ENCODE measurements at regions not wholly inside any gene's neighbourhood (a gene's known extent, or its start where the extent isn't known, plus 50 kb on each side); places are given as distances from the start of the nearest gene placed in this dataset.

GRCh38 chr21:33991133-33991532 lies 75.5 kb upstream of the ATP5PO start:
- no peaks in the 10 kb centered on the region for H3K27me3 Mint-ChIP-seq (ENCODE audit: low read depth)
- intact Hi-C loops (cut with micrococcal nuclease): no loop called here
- peaks cover 4% of the 10 kb centered on the region for H3K4me1 Mint-ChIP-seq (ENCODE audit: low read depth)
- H3K4me3 Mint-ChIP-seq: no peak overlapping the region
- no peak for DNase-seq
- H3K9me3 Mint-ChIP-seq: no peaks in the 10 kb centered on the region
- H3K36me3 Mint-ChIP-seq (ENCODE audit: low read depth): no peaks in the 10 kb centered on the region
- H3K27ac Mint-ChIP-seq: no peak overlapping the region
- CTCF ChIA-PET: no interaction called here

GRCh38 chr21:33989440-33989839 lies 73.8 kb upstream of the ATP5PO start:
- Mint-ChIP-seq H3K27ac (no peak overlapping the region), H3K27me3 (ENCODE audit: low read depth) (no peaks in the 10 kb centered on the region), H3K4me3 (no peak overlapping the region), H3K36me3 (ENCODE audit: low read depth) (no peaks in the 10 kb centered on the region), H3K4me1 (ENCODE audit: low read depth) (peaks cover 16% of the 10 kb centered on the region), H3K9me3 (no peaks in the 10 kb centered on the region)
- intact Hi-C loops (cut with micrococcal nuclease): no loop called here
- CTCF ChIA-PET: interaction anchor here (1.4 kb wide), 1 partner anchor 65 kb away, joined by 6 read pairs; no protein-coding TSS in a partner anchor
- no peak for DNase-seq

- H3K4me1 Mint-ChIP-seq (ENCODE audit: low read depth): peaks cover 17% of the 10 kb centered on the region
- H3K4me3 Mint-ChIP-seq: no peak overlapping the region
- CTCF ChIA-PET: interaction anchor here (1.4 kb wide), 1 partner anchor 64 kb away, joined by 6 read pairs; no protein-coding TSS in a partner anchor
- intact Hi-C loops (cut with micrococcal nuclease): no loop called here
- no peak for DNase-seq
- no peaks in the 10 kb centered on the region for H3K36me3 Mint-ChIP-seq (ENCODE audit: low read depth)
- no peaks in the 10 kb centered on the region for H3K9me3 Mint-ChIP-seq
- no peak overlapping the region for H3K27ac Mint-ChIP-seq
- no peaks in the 10 kb centered on the region for H3K27me3 Mint-ChIP-seq (ENCODE audit: low read depth)
Observed at GRCh38 chr21:33988237-33989017, 72.8 kb upstream of the ATP5PO start.

- peaks cover 17% of the 10 kb centered on the region for H3K4me1 Mint-ChIP-seq (ENCODE audit: low read depth)
- no peaks in the 10 kb centered on the region for H3K36me3 Mint-ChIP-seq (ENCODE audit: low read depth)
- no peak overlapping the region for H3K27ac Mint-ChIP-seq
- H3K9me3 Mint-ChIP-seq: no peaks in the 10 kb centered on the region
- intact Hi-C loops (cut with micrococcal nuclease): no loop called here
- CTCF ChIA-PET: no interaction called here
- no peak for DNase-seq
- H3K4me3 Mint-ChIP-seq: no peak overlapping the region
- H3K27me3 Mint-ChIP-seq (ENCODE audit: low read depth): no peaks in the 10 kb centered on the region
Observed at GRCh38 chr21:33987461-33987860, 71.9 kb upstream of the ATP5PO start.

- Mint-ChIP-seq H3K27me3 (ENCODE audit: low read depth) (no peaks in the 10 kb centered on the region), H3K9me3 (no peaks in the 10 kb centered on the region), H3K4me3 (no peak overlapping the region), H3K27ac (no peak overlapping the region), H3K4me1 (ENCODE audit: low read depth) (peaks cover 28% of the 10 kb centered on the region), H3K36me3 (ENCODE audit: low read depth) (no peaks in the 10 kb centered on the region)
- intact Hi-C loops (cut with micrococcal nuclease): no loop called here
- DNase-seq: no peak
- CTCF ChIA-PET: interaction anchor here (1.7 kb wide), 1 partner anchor 61 kb away, joined by 4 read pairs; no protein-coding TSS in a partner anchor
Observed at GRCh38 chr21:33985117-33986050, 69.8 kb upstream of the ATP5PO start.

GRCh38 chr21:33984021-33984481 lies 68.4 kb upstream of the ATP5PO start:
- H3K4me3 Mint-ChIP-seq: no peak overlapping the region
- intact Hi-C loops (cut with micrococcal nuclease): no loop called here
- H3K36me3 Mint-ChIP-seq (ENCODE audit: low read depth): no peaks in the 10 kb centered on the region
- no peak for DNase-seq
- H3K4me1 Mint-ChIP-seq (ENCODE audit: low read depth): peaks cover 28% of the 10 kb centered on the region
- H3K9me3 Mint-ChIP-seq: no peaks in the 10 kb centered on the region
- no peak overlapping the region for H3K27ac Mint-ChIP-seq
- CTCF ChIA-PET: no interaction called here
- H3K27me3 Mint-ChIP-seq (ENCODE audit: low read depth): no peaks in the 10 kb centered on the region

GRCh38 chr21:33981391-33982101 lies 65.9 kb upstream of the ATP5PO start:
- Mint-ChIP-seq H3K27me3 (ENCODE audit: low read depth) (no peaks in the 10 kb centered on the region), H3K4me3 (no peak overlapping the region), H3K27ac (no peak overlapping the region), H3K9me3 (no peaks in the 10 kb centered on the region), H3K36me3 (ENCODE audit: low read depth) (no peaks in the 10 kb centered on the region), H3K4me1 (ENCODE audit: low read depth) (peaks cover 47% of the 10 kb centered on the region)
- DNase-seq: no peak
- intact Hi-C loops (cut with micrococcal nuclease): no loop called here
- CTCF ChIA-PET: interaction anchor here (0.6 to 1.5 kb wide), 2 partner anchors 86 to 366 kb away, joined by 3 to 4 read pairs; no protein-coding TSS in a partner anchor

GRCh38 chr21:33980276-33980916 lies 64.8 kb upstream of the ATP5PO start:
- CTCF ChIA-PET: interaction anchor here (0.9 to 1.5 kb wide), 5 partner anchors 33 to 367 kb away, joined by 3 to 5 read pairs (median 3); partner anchors contain the start of genes MRPS6 and SLC5A3
- intact Hi-C loops (cut with micrococcal nuclease): no loop called here
- H3K36me3 Mint-ChIP-seq (ENCODE audit: low read depth): no peaks in the 10 kb centered on the region
- no peak for DNase-seq
- no peak overlapping the region for H3K27ac Mint-ChIP-seq
- H3K4me3 Mint-ChIP-seq: no peak overlapping the region
- no peaks in the 10 kb centered on the region for H3K9me3 Mint-ChIP-seq
- no peaks in the 10 kb centered on the region for H3K27me3 Mint-ChIP-seq (ENCODE audit: low read depth)
- H3K4me1 Mint-ChIP-seq (ENCODE audit: low read depth): peaks cover 50% of the 10 kb centered on the region

GRCh38 chr21:33978585-33978984 lies 63.0 kb upstream of the ATP5PO start:
- DNase-seq: no peak
- peaks cover 56% of the 10 kb centered on the region for H3K4me1 Mint-ChIP-seq (ENCODE audit: low read depth)
- no peaks in the 10 kb centered on the region for H3K27me3 Mint-ChIP-seq (ENCODE audit: low read depth)
- H3K27ac Mint-ChIP-seq: no peak overlapping the region
- no peak overlapping the region for H3K4me3 Mint-ChIP-seq
- intact Hi-C loops (cut with micrococcal nuclease): loop anchor here (5.0 to 10.0 kb wide), 4 partner anchors 336 to 744 kb away; partner anchors contain the start of genes CRYZL1, GART, ITSN1 and SON
- CTCF ChIA-PET: no interaction called here
- peaks cover 1% of the 10 kb centered on the region for H3K36me3 Mint-ChIP-seq (ENCODE audit: low read depth)
- H3K9me3 Mint-ChIP-seq: no peaks in the 10 kb centered on the region

- Mint-ChIP-seq H3K4me1 (ENCODE audit: low read depth) (peaks cover 56% of the 10 kb centered on the region), H3K4me3 (no peak overlapping the region), H3K27ac (peak overlapping the region; percentile 70), H3K27me3 (ENCODE audit: low read depth) (no peaks in the 10 kb centered on the region), H3K9me3 (no peaks in the 10 kb centered on the region), H3K36me3 (ENCODE audit: low read depth) (peaks cover 1% of the 10 kb centered on the region)
- CTCF ChIA-PET: interaction anchor here (0.9 to 2.6 kb wide), 4 partner anchors 26 to 123 kb away, joined by 3 to 9 read pairs (median 3); no protein-coding TSS in a partner anchor
- intact Hi-C loops (cut with micrococcal nuclease): loop anchor here (2.0 to 10.0 kb wide), 6 partner anchors 65 to 743 kb away; partner anchors contain the start of genes CRYZL1, GART, ITSN1 and SON
- no peak for DNase-seq
Observed at GRCh38 chr21:33977721-33978369, 62.2 kb upstream of the ATP5PO start.
